B cell (primary cell): ENCODE measurements at regions not wholly inside any gene's neighbourhood (a gene's known extent, or its start where the extent isn't known, plus 50 kb on each side); places are given as distances from the start of the nearest gene placed in this dataset.

ENCODE experiments used
- ATAC-seq: fragments of 200-7000 bp; cut with Tn5 transposase; one replicate; pipeline ENCODE4 v1.10.0; 2021; ENCODE audit warnings: low read depth, mild to moderate bottlenecking, moderate number of reproducible peaks, moderate library complexity
- CTCF ChIA-PET: fragments of 350-600 bp; sonication (Branson Sonifier 250); formaldehyde crosslinking; loops from one replicate; lab custom pipeline; 2021; ENCODE audit warnings: antibody characterized with exemption, inconsistent platforms; lab: Charles Lee
- POLR2A ChIA-PET: fragments of 350-600 bp; sonication (Branson Sonifier 250); formaldehyde crosslinking; loops from one replicate; lab custom pipeline; 2021; ENCODE audit warnings: antibody characterized with exemption; lab: Charles Lee
- DNase-seq: peaks from one replicate; pipeline ENCODE4 v3.0.0; 2013
- H2AFZ ChIP-seq: 2 replicates; pipeline ENCODE4 v1.6.1; 2012; ENCODE audit warnings: mild to moderate bottlenecking, low read depth, low read length; ENCODE audit not compliant: insufficient read depth, poor library complexity, severe bottlenecking
- H3K27ac ChIP-seq, 2 donors: 1 replicate in 1 of 2; 2 replicates in 1 of 2; pipeline ENCODE4 v1.5.1; 2012 to 2013; ENCODE audit warnings: low read length in 2 of 2, mild to moderate bottlenecking in 2 of 2, moderate library complexity in 1 of 2
- H3K27me3 ChIP-seq, 4 experiments: fragments of 200-600 bp in 1 of 4; sonication (generic) in 1 of 4; replicated peaks in 1 of 4; 1 replicate in 2 of 4; 2 replicates in 2 of 4; pipeline versions ENCODE4 v1.6.1 to v1.7.0; 2013 to 2016; ENCODE audit warnings: low read length in 3 of 4, mild to moderate bottlenecking in 2 of 4, mixed read lengths in 1 of 4, moderate library complexity in 1 of 4; ENCODE audit not compliant: insufficient read depth in 4 of 4, control insufficient read depth in 3 of 4; ENCODE audit errors: control extremely low read depth in 1 of 4
- H3K36me3 ChIP-seq, 2 experiments: replicated peaks in 1 of 2; 1 replicate in 1 of 2; 2 replicates in 1 of 2; pipeline versions ENCODE4 v1.6.1 to v1.7.1; 2013; ENCODE audit warnings: low read length in 1 of 2; ENCODE audit not compliant: insufficient read depth in 2 of 2, control insufficient read depth in 1 of 2; ENCODE audit errors: control extremely low read depth in 1 of 2, extremely low read depth in 1 of 2
- H3K4me1 ChIP-seq, 2 donors: fragments of 200-600 bp in 1 of 2; sonication (generic) in 1 of 2; 1 replicate in 1 of 2; 2 replicates in 1 of 2; pipeline versions ENCODE4 v1.5.1 to v1.6.1; 2013 to 2017; ENCODE audit warnings: low read length in 2 of 2; ENCODE audit not compliant: control insufficient read depth in 2 of 2, insufficient read depth in 2 of 2
- H3K4me2 ChIP-seq: replicated peaks from 2 replicates; pipeline ENCODE3; 2012; ENCODE audit warnings: mild to moderate bottlenecking, low read depth, low read length; ENCODE audit not compliant: poor library complexity, severe bottlenecking
- H3K4me3 ChIP-seq, 5 experiments: fragments of 200-600 bp in 1 of 5; sonication (generic) in 1 of 5; 1 replicate in 3 of 5; 2 replicates in 2 of 5; pipeline versions ENCODE4 v1.5.1 to v1.7.0; 2011 to 2016; ENCODE audit warnings: low read length in 4 of 5, mild to moderate bottlenecking in 4 of 5, low read depth in 2 of 5, control low read depth in 1 of 5, moderate library complexity in 1 of 5; ENCODE audit not compliant: insufficient read depth in 1 of 5; ENCODE audit errors: control extremely low read depth in 1 of 5, extremely low read depth in 1 of 5
- H3K79me2 ChIP-seq: fragments of 200-600 bp; sonication (generic); one replicate; pipeline ENCODE4 v1.6.0; 2016; ENCODE audit warnings: low read length; ENCODE audit not compliant: control insufficient read depth, insufficient read depth
- H3K9ac ChIP-seq: fragments of 200-600 bp; sonication (generic); 2 replicates; pipeline ENCODE4 v1.6.1; 2017; ENCODE audit warnings: mild to moderate bottlenecking, low read length, moderate library complexity
- H3K9me3 ChIP-seq, 3 donors: one replicate each; pipeline versions ENCODE4 v1.6.1 to v1.7.1; 2013; ENCODE audit warnings: low read length in 2 of 3; ENCODE audit not compliant: control insufficient read depth in 2 of 3, insufficient read depth in 1 of 3; ENCODE audit errors: control extremely low read depth in 1 of 3
- H4K20me1 ChIP-seq: 2 replicates; pipeline ENCODE4 v1.6.0; 2012; ENCODE audit warnings: mild to moderate bottlenecking, low read length; ENCODE audit not compliant: insufficient read depth, control insufficient read depth, poor library complexity, severe bottlenecking
- H3K27ac Mint-ChIP-seq: one replicate; pipeline ENCODE4 v1.8.0; 2021; ENCODE audit warnings: mixed read lengths
- H3K27me3 Mint-ChIP-seq: one replicate; pipeline ENCODE4 v1.8.0; 2021; ENCODE audit warnings: mixed read lengths
- H3K4me1 Mint-ChIP-seq: one replicate; pipeline ENCODE4 v1.8.0; 2021; ENCODE audit warnings: mixed read lengths
- H3K4me3 Mint-ChIP-seq: one replicate; pipeline ENCODE4 v1.8.0; 2021; ENCODE audit warnings: mixed read lengths
- H3K9me3 Mint-ChIP-seq: one replicate; pipeline ENCODE4 v1.8.0; 2022; ENCODE audit warnings: mixed read lengths; ENCODE audit not compliant: insufficient read depth
- EZH2 ChIP-seq: IDR thresholded peaks from 2 replicates; pipeline ENCODE4 v1.6.1; 2012; ENCODE audit warnings: borderline replicate concordance, low read depth, mild to moderate bottlenecking, moderate library complexity, low read length; ENCODE audit not compliant: insufficient read depth, poor library complexity, severe bottlenecking
- WGBS: methylation state at CpG from one replicate; pipeline ENCODE4 v1.1.5; 2013; ENCODE audit warnings: missing lambda C conversion rate; ENCODE audit not compliant: insufficient coverage; 5-methylcytosine and 5-hydroxymethylcytosine counted together
- intact Hi-C: fragments of 100-400 bp; cut with micrococcal nuclease; formaldehyde crosslinking; loops from one replicate; pipeline ENCODE4 v1.10.0; 2022
- TF ChIP-seq, protein P1 (sequence below): fragments of 200-600 bp; IDR thresholded peaks from one replicate; pipeline ENCODE4 v1.8.0; 2022; ENCODE audit warnings: antibody characterized with exemption, mild to moderate bottlenecking

GRCh38 chr3:55196495-55196894 lies 268.6 kb upstream of the LRTM1 start:
- ATAC-seq = no peak
- no peak overlapping the region for H3K27ac Mint-ChIP-seq

GRCh38 chr3:55194376-55194775 lies 266.5 kb upstream of the LRTM1 start:
- Mint-ChIP-seq H3K27me3 (no peaks in the 10 kb centered on the region), H3K4me3 (no peak overlapping the region), H3K9me3 (peaks cover 3% of the 10 kb centered on the region), H3K4me1 (no peaks in the 10 kb centered on the region), H3K27ac (no peak overlapping the region)
- no peak overlapping the region for H2AFZ ChIP-seq
- H3K9me3 ChIP-seq = no peaks in the 10 kb centered on the region
- CTCF ChIA-PET = no interaction called here
- TF ChIP-seq EZH2 = no peak
- POLR2A ChIA-PET = no interaction called here
- no peaks in the 10 kb centered on the region for H3K27me3 ChIP-seq
- H3K4me3 ChIP-seq = no peak overlapping the region
- intact Hi-C loops = no loop called here
- H3K36me3 ChIP-seq = no peaks in the 10 kb centered on the region
- H3K79me2 ChIP-seq = no peaks in the 10 kb centered on the region
- no peaks in the 10 kb centered on the region for H4K20me1 ChIP-seq
- WGBS = no CpG with 5 or more reads among the region's 3 CpGs
- no peaks in the 10 kb centered on the region for H3K4me1 ChIP-seq
- H3K9ac ChIP-seq = no peak overlapping the region
- no peak overlapping the region for H3K27ac ChIP-seq
- H3K4me2 ChIP-seq = no peak overlapping the region
- no peak for ATAC-seq
- DNase-seq = no peak

More at GRCh38 chr3:55196495-55196894, 268.6 kb upstream of the LRTM1 start:
- CTCF ChIA-PET = no interaction called here
- H3K9ac ChIP-seq = no peak overlapping the region
- Mint-ChIP-seq H3K4me3 (no peak overlapping the region), H3K4me1 (no peaks in the 10 kb centered on the region), H3K9me3 (peaks cover 3% of the 10 kb centered on the region), H3K27me3 (no peaks in the 10 kb centered on the region)
- no peak for DNase-seq
- H3K36me3 ChIP-seq = no peaks in the 10 kb centered on the region
- intact Hi-C loops = no loop called here
- no peak overlapping the region for H3K27ac ChIP-seq
- no peaks in the 10 kb centered on the region for H4K20me1 ChIP-seq
- no peaks in the 10 kb centered on the region for H3K79me2 ChIP-seq
- no peak overlapping the region for H3K4me3 ChIP-seq
- POLR2A ChIA-PET = no interaction called here
- no CpG with 5 or more reads among the region's 1 CpG for WGBS
- no peaks in the 10 kb centered on the region for H3K4me1 ChIP-seq
- no peaks in the 10 kb centered on the region for H3K27me3 ChIP-seq
- no peak overlapping the region for H3K4me2 ChIP-seq
- H2AFZ ChIP-seq = no peak overlapping the region
- no peaks in the 10 kb centered on the region for H3K9me3 ChIP-seq
- no peak for TF ChIP-seq EZH2
- TF ChIP-seq, protein P1, sequence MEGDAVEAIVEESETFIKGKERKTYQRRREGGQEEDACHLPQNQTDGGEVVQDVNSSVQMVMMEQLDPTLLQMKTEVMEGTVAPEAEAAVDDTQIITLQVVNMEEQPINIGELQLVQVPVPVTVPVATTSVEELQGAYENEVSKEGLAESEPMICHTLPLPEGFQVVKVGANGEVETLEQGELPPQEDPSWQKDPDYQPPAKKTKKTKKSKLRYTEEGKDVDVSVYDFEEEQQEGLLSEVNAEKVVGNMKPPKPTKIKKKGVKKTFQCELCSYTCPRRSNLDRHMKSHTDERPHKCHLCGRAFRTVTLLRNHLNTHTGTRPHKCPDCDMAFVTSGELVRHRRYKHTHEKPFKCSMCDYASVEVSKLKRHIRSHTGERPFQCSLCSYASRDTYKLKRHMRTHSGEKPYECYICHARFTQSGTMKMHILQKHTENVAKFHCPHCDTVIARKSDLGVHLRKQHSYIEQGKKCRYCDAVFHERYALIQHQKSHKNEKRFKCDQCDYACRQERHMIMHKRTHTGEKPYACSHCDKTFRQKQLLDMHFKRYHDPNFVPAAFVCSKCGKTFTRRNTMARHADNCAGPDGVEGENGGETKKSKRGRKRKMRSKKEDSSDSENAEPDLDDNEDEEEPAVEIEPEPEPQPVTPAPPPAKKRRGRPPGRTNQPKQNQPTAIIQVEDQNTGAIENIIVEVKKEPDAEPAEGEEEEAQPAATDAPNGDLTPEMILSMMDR = no peak
